IPS-NIHi11 (cell line): ENCODE measurements at regions not wholly inside any gene's neighbourhood (a gene's known extent, or its start where the extent isn't known, plus 50 kb on each side); places are given as distances from the start of the nearest gene placed in this dataset.
A peak's percentile ranks its signal among the peaks of the same experiment; 100 is the strongest.

ENCODE experiments used
- DNase-seq: peaks from one replicate; pipeline ENCODE4 v3.0.0; 2012; ENCODE audit warnings: mixed read lengths, low spot score

DNA sequence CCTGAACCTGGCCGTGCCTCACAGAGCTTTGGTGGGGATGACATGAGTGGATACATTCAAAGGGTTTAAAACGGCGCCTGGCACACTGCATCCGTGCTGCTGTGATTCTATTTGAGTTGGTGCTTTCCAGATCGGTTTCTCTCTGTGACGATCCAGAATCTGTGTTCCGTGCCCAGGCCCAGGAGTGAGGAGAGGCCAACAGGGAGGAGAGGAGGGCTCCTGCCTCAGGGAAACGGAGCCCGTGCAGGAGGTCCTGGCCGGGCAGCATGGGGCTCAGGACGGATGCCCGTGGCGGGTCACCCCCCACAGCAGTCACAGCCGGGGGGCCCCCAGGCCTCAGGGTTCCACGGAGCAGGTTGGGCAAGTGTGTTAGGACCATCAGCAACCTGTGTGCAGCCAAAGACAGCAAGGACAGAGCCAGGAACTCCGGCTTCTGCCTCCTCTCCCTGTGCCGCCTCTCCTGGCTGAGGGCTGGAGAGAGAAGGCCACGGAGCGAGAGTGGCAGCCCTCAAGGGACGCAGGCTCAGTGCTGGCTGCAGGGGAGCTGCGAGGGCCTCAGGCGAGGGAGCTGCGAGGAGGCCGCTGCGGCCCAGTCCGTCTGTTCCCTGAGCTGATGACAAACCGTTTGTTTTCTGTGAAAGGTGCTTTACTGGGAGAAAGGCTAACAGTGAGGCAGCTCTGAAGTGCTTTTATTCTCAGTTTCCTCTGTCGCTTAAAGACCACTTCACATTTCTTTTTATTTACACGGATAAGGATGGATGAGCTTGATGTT, 99.3 kb downstream of the METRNL start:
- no peak for DNase-seq

DNA sequence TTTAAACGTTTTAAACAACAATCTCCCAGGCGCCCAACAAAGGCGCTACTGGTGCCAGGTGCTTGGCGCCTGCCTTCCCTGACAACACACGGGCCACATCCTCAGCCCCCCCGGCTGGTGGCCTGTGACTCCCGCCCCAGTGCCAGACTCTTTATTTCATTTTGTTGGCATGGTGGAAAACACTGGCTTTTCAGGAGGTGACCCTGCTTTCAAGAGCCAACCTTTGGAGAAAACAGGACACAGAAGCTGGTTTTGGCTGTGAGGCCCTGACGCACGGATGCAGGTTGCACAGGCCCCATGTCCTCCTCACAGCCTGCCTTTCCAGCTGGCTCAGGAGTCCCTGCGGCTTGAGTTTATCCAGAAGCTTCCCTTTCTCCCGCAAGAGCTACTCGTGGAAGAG, 100.0 kb downstream of the METRNL start:
- no peak for DNase-seq

DNA sequence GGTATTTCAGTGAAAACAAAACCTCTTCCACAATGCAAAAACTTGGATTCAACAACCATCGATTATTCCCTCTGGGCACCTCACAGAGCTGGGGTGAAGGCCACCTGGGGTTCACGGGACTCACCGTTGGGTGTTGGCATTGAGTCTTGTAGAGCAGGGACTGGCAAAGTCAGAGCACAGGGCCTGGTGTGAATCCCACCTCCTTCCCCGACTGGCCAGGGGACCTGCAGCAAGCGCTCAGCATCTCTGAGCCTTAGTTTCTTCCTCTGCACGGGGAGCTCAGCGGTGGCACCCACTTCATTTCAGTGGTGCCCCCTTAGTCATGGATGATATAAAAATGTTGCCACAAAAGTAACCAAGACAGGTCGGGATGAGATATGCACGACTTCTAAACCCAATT, 100.4 kb downstream of the METRNL start:
- DNase-seq = no peak

DNA sequence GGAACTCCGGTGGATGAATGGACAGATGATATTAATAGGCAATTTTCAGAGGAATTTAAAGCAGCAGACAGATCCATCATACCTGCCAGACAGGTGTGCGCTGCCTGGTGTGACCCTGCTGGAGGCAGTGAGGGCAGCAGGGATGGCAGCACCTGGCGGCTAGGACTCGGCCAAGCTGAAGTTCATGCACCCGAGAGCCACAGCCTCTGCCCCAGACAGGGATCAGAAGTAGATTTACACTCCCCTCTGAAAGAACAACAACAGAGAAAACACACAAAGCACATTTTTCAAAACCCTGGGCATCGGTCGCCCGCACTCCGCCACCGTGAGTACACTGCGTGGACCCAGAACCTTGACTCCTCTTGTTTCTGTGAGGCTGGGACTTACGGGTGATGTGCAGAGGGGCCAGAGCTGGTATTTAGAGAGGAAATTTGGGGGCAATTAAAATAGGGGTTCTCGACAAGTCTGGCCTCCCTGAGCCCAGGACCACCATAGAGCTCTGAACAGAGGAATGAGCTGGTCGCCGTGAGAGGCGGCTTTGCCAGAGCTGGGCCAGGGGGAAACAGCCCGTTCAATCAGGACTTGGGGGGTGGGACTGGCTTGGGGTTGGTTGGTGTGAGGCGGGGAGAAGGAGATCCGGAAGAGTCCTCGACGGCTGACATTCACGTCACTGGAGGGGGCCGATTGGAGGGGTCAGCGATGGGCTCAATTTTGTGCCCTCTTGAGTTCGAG, 101.0 kb downstream of the METRNL start:
- no peak for DNase-seq

DNA sequence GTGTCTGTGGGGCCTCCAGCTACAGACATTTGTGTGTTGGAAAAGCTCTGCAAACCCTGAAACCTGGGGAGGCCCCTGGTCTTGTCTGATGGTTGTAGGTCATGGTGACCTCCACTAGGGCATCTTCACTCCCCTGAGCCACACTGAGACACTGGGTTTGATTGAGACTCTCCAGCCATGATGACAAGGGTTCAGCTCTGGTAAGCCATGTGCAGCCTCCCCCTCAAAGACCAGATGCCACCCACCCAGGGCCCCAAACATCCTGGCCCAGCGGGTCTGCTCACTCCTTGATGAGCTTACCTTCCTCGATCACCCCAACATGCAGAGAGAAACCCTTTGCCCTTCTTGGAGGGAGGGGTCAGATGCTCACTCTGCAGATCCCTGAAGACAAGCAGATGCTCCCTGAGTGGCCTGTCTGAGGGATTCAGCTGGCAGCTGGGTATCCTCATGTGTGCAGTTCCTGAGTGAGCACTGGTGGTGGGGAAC, 101.6 kb downstream of the METRNL start:
- no peak for DNase-seq

DNA sequence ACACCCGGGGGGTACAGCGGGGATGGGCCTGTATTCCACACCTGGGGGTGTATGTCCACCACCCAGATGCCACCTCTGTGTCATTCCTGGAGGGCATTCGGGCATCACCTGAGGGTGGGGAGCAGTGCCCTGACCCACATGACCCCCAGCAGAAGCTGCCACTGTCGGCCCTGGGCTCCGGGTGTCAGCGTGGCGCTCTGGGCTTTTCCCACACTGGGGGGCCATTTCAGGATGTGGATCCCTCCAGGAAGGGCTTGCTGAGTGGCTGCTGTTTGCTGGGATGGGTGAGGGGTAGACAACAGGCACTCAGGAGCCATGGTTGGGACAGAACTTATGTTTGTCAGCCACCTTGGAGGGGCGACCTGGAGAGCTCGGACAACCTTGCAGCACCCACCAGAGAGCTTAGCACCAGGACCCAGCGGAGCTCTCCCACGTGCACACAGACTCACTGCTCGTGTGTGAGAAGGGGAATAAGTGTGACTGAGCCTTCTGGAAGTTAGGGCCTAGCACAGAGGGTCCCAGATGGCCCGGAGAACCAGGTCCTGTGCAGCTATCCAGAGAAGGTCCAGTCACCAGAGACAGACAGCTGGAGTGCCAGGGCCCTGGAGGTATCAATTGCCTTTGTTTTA, 102.7 kb downstream of the METRNL start:
- DNase-seq = no peak

DNA sequence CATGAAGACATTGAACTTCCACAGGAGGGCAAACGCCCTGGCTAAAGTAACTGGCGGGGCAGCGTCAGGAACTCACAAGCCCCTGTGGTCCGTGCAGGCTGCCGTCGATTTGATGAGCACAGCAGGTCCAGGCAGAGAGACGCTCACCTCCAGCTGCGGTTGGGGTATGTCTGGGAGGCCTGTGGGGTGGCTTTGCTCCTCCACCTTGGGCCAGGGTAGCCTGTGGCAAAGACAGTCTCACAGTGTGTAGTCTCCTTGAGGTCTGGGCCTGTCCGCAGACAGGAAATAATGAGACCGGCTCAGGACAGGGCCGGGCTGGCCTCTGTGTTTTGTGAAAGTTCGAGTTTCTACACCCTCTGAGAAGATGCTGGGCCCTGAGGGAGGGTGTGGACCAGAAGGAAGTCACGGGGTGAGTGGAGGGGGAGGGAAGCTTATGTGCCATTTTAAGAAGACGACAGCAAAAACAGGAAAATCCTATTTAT, 103.3 kb downstream of the METRNL start:
- no peak for DNase-seq

DNA sequence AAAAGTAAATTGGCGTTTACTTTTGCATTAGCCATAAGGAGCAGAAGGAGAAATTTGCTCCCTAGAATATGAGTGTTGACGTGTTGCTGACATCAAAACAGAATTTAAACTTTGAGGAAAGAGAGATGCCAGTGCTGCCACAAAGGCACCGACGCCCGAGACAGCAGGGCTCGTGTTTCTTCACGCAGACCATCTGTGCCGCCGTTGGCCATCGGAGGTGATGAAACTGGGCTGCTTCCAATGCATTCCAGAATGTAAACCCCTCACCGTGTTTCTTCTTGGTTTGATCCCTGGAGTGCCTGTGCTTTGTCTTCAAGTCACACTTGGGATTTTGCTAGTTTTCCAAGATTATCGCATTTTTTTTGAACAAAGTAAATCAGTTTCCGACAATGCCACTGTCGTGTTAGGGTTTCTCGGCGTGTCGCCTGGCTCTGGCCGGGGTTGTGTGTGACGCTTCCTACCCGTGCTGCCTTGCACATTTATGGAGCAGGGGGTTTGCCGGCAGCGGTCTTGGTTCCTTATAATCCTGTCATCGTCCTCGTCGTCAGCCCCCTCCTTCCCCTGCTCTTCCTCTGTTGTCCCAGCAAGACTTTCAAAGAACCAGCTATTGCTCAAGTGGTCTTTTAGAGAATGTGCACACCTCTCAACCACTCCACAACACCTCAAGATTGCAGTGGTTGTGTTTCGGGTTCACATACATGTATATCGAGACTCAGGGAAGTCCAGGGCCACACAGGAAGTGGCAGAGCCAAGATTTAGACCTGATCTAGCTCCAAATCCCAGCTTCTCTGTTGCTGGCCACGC, 103.9 kb downstream of the METRNL start:
- no peak for DNase-seq

DNA sequence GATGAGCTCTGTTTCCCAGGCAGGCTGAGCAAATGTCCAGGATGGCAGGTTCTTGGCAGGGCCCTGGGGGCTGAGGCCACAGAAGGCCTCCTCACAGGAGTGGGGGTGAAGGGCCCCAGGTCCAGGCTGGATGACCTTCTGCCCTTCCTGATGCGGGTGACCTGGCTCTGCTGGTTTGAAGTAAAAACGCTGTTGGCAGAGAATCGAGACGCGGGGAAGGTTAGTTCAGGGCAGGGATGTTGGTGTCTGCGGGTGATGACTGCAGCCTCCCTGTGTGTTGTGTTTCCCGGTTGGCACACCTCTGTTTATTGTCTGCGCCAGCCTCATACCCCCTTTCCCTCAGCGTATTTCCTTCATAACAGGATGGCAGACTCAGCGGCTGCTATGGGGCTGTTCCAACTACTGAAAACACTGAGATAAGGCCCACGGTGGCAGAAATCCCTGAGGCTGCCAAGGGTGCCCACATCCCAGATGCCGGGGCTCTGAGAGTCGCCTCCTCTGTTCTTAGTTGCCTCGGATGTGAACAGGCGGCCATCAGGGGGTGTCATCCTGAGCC, 104.6 kb downstream of the METRNL start:
- no peak for DNase-seq

DNA sequence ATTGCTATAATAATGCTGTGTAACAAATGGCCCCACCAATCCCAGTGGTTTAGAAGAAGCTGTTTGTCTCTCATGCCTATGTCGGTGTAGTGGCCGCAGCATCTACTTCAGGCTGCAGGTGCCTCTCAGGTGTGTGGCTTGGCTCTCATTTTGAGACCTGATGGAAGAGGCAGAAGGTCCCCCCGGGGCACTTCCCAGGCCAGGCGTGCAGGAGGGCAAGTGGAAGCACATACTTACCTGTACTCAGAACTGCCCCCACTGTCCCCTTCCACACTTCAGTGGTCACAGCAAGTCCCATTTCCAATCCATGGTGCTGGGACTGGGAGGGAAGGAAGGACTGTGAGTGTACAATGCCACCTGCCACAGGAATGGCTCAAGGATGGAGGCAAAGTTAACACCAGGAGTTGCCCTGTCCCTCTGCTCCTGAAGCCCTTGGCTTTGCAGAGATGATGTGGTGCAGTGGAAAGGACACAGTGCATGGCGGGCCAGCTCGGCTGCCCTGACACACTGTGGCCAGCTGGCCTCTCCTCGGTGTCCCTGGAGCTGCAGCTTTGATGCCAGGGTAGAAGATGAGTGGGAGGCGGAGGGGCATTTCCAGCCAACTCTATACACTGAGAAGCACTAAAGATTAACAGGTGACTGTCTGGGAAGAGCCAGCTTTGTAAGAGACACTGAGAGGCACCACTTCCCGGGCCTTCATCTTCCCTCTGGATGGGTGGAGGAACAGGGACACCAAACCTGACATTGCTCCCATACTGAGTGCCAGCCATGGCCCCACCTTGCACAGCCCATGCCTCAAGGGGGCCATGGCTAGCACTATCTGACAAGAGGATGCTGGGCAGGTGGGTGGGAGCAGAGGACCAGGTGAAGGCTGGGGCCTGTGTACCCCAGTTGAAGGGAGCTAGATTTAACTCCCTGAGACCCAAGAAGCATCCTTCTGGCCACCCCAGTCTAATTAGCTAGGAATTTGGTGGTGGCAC, 105.9 kb downstream of the METRNL start:
- DNase-seq = no peak

DNA sequence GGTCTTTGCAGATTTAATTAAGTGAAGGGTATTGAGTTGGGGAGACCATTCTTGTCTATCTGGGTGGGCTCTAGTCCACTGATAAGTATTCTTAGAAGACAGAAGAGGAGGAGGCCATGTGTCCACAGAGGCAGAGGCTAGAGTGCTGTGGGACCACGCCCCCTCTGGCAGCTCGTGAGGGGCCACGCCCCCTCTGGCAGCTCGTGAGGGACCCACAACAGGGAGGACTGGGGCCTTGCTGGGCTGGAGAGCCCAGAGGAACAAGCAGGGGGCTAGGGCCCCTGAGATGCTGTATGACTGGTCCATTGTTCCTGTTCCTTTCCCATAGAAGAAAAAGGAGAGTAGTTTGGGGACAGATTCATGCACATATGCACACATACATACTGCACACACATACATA, 106.8 kb downstream of the METRNL start:
- peak; percentile 83 for DNase-seq

DNA sequence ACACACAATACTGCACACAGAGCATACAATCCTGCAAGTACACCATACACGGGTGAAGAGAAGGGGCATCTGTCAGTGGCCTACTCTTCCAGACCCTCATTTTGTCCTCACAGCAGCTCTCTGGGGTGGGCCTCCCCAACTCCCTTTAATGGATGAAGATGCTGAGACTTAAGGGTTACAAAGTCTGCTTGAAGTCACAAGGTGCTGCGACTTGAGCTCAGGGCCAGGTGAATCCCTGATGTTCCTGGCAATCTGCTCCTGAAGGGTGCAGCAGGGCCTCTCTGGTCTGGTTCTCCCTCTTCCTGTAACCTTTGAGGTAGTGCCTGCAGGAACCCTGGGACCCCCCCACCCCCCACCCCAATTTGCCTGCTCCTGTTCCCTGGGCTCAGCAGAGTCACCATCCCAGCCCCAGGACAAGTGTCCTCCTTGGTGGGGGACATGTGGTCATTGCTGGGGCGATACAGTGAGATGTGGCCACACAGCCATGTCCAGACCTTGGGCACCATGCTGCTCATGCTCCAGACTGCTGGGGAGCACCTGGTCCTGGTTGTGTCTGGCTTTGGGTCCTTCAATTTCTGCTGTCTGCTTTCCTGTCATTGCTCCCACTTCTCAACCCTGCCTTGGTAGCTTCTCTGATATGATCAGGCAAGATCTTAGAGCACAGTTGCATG, 107.5 kb downstream of the METRNL start:
- DNase-seq = no peak

DNA sequence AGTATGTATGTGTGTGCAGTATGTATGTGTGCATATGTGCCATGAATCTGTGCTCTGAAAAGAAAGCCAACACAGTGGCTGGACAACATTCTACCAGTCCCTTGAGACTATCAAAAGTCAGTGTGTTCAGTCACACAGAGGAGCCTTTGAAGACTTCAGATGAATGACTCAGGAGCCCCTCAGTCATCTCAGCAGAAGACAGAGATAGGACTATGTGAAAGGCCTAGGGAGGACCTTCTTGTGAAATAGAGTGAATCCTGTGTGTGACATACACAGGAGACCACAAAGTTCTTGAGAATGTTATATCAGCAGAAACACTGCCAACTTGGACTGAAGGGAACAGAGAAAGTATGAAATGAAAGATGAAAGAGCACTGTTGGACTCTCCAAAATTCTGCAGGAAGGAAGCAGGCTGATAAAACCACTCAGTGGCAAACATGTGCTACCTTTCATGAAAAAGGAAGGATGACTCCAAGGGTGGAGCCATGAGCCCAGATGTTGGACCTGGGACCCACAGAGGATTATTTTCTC, 108.4 kb downstream of the METRNL start:
- no peak for DNase-seq

DNA sequence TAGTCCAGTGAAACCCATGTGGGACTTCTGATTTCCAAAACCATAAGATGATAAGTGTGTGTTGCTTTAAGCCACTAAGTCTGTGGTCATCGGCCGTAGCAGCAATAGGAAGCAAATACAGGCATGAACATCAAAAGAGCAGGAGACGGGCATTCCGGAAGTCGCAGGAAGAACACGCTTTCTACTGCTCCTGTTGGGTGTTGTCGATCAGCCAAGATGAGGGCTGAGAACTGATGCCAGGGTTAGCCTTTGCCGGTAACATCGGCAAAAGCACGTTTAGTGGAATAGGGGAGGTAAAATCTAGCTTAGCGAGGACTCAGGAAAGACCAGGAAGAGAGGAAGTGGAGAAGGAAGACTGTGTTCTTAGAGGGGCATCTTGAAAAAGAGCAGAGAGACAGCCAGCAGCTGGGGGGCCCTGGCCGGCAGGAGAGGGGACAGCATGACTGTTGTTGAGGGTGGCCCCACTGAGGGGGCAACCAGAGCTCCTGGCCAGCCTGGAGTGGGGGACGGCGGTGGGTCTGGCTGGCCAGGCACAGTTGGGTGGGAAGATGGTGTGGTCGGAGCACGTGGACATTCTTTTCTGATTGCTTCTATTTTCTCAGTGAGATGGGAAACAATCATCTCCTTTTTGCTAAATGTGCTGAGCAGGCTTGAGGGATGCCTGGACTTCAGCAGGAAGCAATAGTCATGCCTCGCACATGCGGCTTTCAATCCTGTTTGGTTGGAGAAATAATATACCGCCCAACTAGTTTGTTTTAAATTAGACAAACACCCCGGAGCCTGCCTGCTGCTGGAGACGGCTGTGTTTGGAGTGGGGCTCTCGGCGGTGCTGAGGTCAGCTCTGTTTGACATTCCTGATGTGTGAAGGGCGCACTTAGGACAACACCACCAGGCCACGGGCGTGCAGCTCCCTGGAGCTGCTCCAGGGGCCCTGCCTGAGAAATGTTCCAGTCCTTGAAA, 109.9 kb downstream of the METRNL start:
- no peak for DNase-seq

DNA sequence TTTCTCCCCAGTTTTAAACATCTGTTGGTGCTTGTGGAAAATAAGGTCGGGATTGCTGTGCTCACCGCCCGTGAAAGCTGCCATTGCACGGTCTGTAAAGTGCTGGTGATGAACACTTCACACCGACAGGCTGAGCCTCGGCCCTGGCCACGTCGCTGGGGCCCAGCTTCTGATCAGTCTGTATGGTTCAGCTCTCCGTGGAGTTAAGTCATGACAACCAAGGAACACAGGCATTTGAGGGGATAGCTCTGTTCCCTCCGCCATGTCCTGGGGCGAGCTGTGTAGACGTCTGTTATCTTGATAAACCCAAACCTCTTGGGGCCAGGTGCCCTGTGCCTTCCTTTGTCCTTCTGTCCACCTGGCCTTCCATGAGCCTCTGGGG, 110.6 kb downstream of the METRNL start:
- no peak for DNase-seq

DNA sequence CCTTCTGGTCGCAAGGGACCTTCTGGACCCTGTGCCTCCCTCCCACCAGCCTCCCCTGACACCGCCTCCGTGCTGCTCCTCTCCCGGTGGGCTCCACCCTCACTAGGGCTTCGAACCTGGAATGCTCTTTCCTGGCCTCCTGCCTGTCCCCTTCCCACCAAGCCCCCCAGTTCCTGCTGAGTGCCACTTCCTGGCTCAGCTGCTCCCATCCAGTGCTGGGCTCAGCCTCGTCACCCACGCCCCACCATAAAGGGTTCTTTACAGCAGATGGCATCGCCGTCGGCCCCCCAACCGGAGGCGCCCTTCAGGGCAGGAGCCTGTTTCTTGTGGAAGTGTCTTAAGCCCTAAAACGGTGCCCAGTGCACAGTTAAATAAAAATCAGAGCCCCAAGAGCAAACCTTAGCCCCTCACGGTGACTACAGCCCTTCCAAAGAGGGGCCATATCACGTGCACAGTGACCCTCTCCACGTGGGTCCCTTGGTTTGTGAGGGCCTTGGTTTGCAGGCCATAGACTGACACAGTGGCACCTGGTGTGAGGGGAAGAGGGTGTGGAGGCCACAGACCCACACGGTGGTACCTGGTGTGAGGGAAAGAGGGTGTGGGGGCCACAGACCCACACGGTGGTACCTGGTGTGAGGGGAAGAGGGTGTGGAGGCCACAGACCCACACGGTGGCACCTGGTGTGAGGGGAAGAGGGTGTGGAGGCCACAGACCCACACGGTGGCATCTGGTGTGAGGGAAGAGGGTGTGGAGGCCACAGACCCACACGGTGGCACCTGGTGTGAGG, 111.4 kb downstream of the METRNL start:
- DNase-seq = no peak

DNA sequence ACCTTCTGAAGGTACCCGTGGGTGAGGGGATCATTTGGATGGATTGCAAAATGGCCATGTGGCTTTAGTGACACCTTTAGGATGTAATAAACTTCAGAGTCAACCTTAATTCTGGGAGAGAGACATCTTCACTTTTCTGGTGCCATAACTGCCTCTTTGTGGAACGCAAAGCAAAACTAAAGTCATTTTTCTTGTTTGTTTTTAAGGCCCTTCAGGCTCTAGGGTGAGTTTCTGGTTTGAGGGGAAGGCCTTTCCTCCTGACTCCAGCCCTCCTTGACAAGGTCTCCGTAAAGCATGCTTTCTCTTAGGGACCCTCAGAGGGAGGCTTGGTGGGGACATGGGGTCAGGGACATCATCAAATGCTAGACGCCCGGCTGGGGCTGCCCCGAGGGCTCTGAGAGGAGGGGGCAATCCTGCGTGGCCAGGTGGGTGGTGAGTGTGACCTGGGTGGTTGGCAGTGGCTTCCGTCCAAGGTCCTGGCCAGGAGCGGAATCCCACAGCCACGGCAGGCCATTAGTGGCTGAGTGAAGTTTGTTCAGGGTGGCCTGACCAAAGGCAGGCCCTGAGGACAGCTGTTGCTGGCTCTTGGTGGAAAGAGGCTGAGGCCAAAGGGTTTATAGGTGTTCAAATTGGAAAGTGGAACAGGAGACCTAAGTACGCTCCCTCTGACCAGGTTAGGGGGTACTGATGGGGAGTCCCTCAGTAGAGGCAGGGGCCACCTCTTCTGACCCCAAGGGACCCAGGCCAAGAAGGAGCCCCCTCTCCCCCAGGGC, 112.2 kb downstream of the METRNL start:
- DNase-seq = no peak
